CD4-positive, alpha-beta T cell treated with Interferon alpha-2 for 1 hour (primary cell): ENCODE measurements at regions not wholly inside any gene's neighbourhood (a gene's known extent, or its start where the extent isn't known, plus 50 kb on each side); places are given as distances from the start of the nearest gene placed in this dataset.

ENCODE experiments used
- DNase-seq, 2 donors: peaks; one replicate each; pipeline ENCODE4 v3.0.0-alpha.2; 2020 to 2022

DNA sequence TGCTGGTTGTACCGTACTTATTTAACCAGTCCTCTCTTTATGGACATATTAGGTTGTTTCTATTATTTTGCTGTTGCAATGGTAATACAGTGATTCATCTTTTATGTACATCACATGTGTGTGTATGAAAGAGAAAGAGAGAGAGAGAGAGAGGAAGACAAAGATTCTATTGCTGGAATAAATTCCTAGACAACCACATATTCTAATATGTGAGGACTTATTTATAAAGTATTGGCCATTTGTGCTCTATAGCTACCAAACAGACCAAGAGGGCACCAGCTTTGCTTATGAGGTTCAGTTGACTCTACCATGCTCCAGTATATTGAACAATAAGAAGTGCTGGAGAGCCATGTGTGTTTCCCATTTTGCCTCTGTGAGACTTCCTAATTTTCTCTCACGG lies 513.5 kb downstream of the DMAC1 start:
- DNase-seq = no peak

DNA sequence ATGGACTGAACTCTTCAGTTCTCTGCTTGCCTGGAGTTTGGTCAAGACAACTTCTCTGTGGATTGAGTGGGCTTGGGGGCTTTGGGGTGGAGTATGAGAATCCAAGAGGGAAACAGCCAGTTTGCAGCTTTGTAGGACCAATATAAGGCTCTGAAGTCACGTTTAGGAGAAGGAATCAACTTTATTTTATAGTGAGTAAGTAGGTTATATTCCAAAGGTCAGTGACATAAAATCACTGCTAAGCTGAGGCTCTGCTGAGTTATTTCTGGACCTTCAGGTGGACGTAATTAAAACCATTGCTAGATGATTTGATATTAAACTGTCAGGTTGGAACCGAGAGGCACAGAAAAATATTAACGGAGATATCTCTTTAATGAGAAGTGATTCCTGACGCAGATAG lies 514.4 kb downstream of the DMAC1 start:
- no peak for DNase-seq

DNA sequence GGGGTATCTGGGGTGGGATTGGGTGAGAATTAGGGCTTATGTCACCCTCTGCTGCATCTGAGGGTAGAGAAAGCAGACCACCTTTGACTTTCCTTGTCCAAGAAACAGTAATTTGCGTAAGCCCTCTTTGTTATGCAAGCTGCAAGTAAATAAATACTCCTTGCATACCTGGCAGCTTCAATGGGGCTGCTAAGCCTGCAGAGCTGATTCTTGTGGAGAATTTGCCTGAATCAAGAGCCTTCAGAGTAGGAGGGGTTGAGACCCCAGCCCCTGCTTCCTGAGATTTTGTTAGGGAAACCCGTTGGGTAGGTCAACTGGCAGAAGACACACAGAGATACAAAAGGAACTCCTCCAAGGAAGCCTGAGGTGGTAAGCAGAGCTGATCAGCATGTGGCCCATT lies 515.1 kb downstream of the DMAC1 start:
- DNase-seq = no peak

DNA sequence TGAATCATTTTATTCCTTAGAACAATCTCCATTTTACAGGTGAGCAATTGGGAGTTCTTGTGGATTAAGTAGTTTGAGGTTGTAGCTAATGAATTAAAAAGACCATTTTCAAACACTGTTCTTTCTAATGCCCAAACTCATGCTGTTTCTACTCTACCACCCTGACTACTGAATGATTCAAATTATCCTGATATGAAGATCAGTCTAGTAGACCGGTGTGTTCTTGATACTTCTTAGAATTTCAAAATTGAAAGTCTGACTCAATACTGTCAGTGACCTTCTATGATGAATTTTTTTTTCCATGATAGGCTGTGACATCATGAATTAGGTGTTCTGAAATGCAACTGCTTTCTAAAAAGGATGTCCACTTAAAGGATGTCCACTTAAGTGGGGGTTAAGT lies 515.5 kb downstream of the DMAC1 start:
- DNase-seq = no peak

DNA sequence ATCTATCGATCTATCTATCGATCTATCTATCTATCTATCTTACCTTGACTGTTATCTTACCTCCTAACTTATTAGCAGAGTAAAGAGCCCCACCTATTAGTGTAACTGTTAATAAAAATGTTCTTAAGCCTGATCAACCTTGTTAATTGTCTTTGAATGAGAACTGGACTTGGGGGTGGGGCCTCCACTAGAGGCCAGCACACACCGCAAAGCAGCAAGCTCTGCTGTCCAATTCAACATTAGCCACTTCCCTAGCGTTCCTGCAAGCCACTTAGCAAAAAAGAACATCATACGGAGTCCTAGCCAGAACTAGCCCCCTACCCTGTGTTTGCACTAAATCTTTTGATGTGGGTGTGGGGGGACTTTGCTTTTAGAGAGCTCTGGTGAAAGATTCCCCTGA lies 515.8 kb downstream of the KDM4C start:
- DNase-seq = no peak

DNA sequence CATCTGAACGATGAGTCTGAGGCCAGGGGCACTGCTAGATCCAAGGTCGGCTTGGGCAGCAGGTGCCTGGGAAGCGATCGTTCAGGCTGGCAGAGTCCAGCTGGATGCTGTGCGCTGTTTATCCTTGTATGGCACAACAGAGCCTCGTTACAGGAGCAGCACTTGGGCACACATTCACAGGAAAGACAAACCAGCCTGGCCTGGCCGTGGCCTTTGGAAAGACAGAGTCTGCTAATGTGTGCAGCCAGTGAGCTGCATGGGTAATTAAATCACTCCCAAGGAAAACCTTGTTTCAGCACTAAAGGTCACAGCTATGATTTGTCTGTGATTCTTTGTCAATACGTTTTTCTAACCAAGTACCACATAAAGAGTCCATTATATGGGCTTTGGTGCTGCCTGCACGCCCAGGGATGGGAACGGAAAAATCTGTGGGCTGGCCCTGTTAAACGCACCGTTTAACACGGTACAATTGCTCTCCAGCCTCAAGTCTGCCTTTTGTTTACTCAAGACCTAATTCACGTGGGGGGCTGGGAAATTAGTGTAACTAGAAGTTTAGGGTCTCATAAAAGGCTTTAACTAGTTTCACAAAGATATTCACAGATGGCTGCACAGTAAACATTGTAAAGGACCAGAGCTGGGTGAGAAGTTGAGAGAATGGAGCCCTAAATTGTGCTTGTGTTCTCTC lies 509.3 kb downstream of the KDM4C start:
- DNase-seq = no peak

DNA sequence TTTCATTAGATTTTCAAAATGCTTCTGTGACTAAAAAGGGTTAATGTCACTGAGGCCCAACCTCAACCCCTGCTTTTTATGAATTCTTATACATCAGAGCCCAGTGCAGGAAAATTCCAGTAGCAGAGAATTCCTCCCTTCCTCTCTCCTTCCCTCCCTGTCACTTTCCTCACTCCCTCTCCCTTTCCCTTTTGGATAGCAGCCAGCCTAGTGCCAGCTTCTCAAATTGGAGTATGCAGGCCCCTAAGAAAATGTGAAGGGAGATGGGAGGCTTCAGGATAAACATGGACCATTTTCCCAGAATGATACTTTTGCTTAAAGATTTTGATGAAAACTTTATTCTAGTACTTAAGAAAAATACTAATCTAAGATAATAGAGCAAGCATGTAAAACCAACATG lies 507.4 kb downstream of the KDM4C start:
- no peak for DNase-seq

DNA sequence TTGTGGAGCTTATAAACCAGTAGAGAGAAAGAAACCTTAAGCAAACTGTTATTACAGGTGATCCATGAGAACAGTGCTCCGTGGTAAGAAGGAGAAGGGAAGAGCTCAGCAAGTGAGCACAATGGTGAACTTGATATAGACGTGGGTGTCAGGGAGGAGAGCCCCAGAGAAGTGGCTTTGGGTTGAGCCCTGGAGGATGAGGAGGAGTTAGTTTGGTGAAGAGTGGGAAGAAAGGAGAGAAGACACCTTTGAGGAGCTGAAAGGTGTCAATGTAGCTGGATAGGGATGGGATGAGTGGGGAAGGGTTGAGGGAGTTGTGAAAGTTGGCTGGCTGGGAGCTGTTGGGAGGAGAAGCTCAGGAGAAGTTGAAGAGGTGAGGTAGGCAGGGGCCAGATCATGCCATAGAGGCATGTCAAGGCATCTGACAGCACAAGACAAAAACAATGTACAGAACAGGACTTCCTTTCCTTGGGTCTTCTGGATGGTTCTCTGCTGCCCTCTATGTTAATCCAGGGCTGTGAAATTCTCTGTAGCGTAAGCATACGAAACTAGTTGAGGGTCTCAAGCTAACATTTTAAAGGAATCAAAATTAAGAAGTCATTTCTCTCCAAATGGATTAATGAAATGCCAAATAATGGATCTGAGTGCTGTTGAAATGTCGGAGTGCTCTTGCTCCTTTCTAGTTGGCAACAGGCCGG lies 501.9 kb downstream of the KDM4C start:
- DNase-seq = no peak

DNA sequence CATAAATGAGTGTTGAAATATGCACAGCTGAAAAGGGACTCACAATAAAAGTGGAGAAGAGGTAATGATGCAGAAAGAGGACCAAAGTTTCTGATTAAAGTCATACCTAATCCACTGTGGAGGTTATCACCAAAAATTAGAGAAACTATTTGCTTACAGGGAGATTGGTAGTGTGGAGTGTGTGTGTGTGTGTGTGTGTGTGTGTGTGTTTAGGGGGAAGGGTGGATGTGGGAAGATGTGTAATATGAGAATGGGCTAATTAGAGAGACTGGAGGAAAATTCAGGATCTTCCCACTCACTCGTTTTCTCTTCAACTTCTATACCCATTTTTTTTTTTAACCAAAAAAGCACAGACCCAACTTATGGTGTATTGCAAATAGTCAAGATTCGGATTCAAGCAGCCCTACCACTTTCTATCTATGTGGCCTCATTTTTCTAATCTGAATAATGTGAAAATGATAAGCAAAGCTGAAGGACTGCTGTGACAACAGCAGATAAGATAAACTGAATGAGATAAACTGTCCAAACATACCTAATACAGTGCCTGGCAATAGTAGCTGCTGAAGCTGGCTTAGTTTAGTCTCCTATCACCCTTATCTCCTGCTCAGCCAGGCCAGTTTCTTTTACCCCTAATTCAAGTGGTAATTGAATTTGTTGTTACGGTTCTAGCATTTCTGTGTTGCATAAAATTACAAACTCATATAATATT lies 501.1 kb downstream of the KDM4C start:
- DNase-seq = no peak

DNA sequence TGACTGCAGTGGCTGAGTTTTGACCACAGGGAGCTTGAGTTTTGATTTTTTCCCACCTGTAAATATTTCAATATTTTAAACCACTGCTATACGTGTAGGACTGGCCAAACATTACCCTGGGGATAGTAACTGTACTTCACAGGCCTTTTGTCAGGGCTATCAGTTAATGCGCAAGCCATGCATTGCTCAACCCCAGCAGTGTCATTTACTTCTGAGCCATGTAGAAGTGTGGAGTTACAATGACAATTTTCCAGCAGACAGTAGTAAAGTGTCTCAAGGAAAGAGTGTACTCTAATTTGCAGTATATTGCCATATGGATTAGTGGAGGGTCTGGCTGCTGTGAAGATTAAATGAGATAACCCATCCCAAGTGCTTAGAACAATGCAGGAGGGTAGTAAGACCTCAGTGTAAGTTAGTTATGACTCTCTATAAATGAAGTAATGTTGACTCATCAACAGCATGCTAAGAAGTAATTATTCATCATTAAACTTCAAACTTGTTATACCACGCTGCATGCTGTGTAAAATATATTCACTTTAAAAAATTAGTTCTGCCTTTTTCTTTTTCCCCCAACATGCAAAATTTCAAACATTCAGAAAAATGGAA lies 489.2 kb downstream of the KDM4C start:
- DNase-seq = no peak

DNA sequence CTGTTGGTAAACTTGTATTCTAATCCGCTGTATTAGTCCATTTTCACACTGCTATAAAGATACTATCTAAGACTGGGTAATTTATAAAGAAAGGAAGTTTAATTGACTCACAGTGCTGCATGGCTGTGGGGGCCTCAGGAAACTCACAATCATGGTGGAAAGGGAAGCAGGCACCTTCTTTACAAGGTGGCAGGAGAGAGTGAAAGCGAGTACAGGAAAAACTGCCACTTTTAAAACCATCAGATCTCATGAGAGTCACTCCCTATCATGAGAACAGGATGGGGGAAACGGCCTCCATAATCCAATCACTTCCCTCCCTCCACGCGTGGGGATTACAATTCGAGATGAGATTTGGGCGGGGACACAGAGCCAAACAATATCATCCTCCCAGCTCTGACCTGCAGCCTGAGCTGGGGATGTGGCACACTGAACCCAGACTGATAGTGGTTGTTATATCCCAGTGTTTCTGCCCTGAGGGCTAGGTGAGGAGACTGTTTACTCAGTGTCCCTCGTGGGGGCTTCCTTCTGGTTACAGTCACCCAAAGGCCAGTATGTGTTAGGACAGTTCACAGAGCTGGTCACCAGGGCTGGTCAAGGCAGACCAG lies 488.3 kb downstream of the KDM4C start:
- DNase-seq = no peak

DNA sequence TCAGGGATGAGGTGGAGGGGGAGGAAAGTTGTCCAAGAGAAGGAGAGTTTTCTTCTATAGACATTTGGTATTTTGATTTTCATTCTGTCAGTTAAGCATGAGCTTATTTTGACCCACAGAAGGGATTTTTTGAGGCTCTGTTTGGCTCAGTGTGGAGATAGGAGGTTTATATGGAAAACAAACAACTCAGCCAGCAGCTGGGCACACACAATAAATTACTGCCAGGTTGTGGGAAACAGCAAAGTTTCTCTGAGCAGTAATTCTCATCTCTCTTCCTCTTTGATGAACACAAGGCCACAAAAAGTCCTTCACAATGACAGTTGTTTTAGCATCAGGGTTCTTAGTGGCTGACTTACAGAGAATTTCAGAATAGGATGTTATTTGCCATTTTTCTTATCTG lies 486.1 kb downstream of the KDM4C start:
- no peak for DNase-seq

DNA sequence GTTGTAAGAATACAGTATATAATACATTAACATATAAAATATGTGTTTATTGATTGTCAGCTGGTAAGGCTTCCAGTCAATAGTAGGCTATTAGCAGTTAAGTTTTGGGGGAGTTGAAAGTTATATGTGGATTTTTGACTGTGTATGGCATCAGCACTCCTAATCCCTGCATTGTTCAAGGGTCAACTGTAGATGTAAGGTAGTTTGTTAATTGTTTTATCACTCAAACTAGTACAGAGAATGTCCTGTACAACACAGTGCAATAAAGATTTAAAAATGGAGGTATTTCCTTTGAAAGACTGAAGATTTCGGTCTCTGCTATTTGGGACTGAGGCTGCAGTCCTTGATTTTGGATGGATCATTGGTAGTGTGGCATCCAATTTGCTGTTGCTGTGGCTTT lies 484.4 kb downstream of the KDM4C start:
- no peak for DNase-seq

DNA sequence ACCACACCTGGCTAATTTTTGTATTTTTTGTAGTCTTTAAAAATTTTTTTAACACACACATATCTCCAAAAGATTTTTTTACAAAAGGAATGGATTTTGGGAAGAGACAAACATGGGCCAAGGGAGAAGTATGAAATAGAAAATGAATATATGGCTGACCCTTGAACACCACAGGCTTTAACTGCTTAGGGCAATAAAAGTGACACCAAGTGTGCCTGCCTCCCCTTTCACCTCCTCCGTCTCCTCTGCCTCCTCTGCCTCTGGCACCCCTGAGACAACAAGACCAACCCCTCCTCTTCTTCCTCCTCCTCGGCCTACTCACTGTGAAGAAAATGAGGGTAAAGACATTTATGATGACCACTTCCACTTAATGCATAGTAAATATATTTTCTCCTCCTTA lies 483.9 kb downstream of the KDM4C start:
- DNase-seq = no peak

DNA sequence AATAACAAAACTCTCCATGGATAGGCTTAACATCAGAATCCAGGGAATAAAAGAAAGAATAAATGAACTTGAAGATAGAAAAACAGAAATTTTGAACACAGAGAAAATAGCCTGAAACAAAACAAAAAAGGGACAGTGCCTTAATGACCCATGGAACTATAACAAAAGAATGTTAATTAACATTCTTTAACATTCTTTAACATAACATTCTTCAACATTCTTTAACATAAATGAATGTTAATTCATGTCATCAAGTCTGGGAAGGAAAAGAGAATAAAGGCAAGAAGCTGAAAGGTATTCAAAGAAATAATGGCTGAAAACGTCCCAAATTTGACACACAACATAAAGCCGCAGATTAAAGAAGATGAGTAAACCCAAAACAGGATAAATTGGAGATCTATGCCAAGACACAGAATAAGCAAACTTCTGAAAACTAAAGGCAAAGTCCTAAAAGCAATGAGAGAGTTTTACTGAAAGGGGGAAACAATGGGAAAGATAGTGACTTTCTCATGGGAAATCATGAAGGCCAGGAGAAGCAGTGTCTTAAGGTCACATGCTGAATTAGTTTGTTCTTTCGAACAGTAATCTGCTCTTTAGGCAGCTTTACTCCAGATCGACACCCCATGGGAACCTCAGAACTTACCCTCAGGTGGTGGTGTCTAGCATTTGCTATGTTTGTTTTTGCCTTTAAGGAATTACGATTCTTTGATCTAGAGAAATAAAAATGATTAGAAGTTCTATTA lies 483.0 kb downstream of the KDM4C start:
- no peak for DNase-seq

DNA sequence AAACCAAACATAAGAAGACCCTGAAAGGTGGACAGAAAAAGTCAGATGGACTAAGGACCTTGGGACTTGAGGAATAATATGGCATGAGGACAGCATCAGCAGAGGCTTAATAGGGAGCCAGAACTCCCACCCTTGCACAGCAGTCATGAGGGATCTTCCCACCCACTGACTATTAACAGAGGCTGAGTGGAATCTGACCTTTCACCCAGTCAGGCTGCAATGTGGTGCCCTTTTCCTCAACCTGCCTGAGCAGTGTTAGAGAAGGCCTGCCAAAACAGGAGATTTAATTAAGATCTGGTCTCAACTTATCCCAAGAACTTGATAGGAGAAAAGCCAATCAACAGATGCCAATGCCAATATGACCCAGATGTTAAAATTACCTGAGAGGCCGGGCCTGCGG lies 481.9 kb downstream of the KDM4C start:
- no peak for DNase-seq

DNA sequence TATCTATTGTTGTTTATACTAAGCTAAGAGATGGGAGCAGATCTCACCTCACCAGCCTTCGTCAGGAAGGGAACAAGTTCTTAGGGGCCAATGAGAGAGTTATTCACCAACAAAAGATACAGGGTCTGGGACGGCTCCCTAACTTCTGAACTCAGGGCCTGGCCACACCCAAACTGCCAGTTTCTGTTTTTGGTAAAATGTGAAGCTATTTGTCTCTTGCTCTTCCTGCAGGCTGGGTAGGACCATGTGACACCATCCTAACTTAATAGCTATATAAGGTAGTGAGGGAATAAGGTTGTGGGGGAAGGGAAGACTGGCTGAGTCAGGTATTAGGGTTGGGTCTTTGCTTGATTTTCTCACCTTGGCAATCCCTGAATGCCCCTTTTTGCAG lies 480.5 kb downstream of the KDM4C start:
- no peak for DNase-seq

DNA sequence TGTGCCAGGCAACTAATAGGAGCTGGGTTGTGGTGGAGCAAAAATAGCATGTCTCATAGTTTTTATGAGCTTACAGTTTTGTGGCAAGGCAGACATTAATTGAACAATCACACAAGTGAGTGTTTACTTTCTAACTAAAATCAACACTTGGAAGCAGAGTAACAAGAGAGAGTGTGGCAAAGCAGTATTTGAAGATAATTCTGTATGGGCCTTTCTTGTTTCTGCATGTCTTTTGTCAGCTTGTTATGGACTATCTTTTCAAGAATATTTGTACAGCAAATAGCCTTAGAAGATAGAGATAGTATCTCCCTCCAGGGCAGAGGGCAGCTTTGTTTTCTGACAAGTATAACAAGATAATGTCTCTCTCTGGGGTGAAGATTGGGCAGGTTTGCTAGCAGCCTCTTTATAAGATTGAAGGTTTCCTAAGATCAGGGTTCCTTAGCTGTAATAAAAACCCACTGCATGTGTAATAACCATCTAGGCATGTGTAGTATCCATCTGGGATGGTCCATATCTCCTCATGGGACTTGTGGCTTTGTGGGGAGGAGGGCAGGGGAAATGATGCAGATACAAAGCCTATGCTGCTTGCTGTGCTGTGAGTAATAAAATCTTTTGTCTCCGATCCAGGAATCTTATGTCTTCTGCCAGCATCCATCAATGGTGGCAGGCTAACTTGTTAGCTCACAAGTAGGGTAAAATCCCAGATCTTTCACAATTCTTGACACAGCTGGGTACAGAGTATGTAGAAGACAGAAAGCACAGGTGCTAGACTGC lies 479.9 kb downstream of the KDM4C start:
- no peak for DNase-seq

DNA sequence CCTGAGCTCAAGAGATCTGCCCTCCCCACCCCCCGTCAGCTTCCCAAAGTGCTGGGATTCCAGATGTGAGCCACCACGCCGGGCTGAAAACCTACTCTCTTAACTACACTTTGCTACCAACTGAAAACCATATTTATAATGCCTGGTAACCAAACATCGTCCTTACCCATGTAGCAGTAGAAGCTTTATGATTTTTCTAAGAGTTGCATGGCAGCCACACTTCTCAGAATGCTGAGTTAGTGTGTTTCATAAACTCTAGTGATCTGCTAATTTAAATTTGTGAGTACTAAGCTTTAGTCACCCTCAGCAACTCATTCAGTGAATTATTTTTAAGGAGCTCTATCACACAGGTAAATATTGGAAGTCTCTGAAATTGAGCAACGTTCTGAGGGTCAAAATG lies 478.4 kb downstream of the KDM4C start:
- DNase-seq = no peak

DNA sequence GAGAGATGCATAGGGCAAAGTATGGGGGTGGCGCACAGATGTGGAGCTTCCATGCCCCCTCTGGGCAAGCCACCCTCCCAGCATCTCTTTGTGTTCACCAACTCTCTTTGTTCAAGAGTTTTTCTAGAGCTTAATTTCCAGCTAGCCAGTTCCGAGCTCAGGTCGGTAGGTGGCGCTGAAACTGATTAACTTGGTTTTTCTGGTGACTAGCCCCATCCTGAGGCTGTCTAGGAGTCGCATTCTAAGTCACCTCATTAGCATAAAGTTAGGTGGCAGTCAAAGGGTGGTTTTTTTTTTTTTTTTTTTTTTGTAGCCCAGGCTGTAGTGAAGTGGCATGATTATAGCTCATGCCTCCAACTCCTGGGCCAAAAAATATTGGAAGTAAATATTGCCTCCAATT lies 476.4 kb downstream of the KDM4C start:
- peak in 1 of 2 donors; percentile 3 for DNase-seq

DNA sequence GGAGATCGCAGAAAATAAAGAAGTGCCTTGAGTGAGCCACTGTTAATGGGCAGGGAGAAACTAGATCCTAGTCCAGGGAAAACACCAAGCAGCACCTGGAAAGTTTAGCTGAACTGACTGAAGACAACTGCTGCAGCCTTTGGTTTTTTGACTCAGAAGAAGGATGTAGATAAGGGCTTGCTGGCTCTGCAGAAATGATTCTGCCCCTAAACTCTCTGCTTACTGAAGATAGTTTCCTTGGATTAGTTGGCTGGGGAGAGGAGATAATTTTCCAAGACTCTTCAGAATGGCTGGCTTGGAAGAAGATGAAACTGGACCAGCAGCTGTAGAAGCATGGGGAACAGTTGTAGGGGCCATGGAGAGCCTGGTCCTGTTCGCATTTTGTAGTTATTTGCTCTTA lies 471.8 kb downstream of the KDM4C start:
- DNase-seq = no peak

DNA sequence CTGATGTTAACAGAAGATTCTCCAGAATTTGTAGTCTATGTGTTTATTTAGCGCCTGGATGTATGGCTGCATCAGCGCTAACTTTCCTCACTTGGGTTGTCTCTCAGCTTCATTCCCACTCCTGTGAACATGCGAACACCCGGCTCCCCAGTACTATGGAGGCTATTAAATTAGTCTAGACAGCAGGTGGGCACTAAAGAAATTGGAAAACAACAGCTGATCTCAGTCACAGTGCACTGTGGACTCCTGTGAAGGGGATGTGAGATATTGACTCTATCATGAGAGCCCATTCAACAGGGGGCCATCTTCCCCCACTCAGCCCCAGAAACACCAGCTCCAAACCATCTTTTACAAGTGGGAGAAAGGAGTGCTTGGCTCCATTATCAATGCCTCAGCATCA lies 471.0 kb downstream of the KDM4C start:
- DNase-seq = no peak
